ENCODE measurements at regions not wholly inside any gene's neighbourhood (a gene's known extent, or its start where the extent isn't known, plus 50 kb on each side); places are given as distances from the start of the nearest gene placed in this dataset.

- no peak overlapping the region for H3K4me2 ChIP-seq (ENCODE audit: insufficient read depth, low read length)
- DNase-seq (ENCODE audit: insufficient read length, low spot score, missing footprints), result no peak
- H3K4me3 ChIP-seq (ENCODE audit: insufficient read depth, low read length), result no peak overlapping the region
- no peaks in the 10 kb centered on the region for H3K79me2 ChIP-seq (ENCODE audit: insufficient read depth, low read length)
- H3K9me3 ChIP-seq (ENCODE audit: low read depth, low read length), result peaks cover 2% of the 10 kb centered on the region
- no peaks in the 10 kb centered on the region for H4K20me1 ChIP-seq (ENCODE audit: insufficient read depth, low read length)
- no peaks in the 10 kb centered on the region for H3K36me3 ChIP-seq (ENCODE audit: insufficient read depth, low read length)
- TF ChIP-seq CTCF (IDR thresholded peaks at IDR 0.05; ENCODE audit: extremely low read depth, low read depth, low read length), result no peak
- H3K4me1 ChIP-seq (ENCODE audit: insufficient read depth, low read length), result no peaks in the 10 kb centered on the region
- no peak overlapping the region for H3K27ac ChIP-seq (ENCODE audit: low read depth, low read length)
- no peak overlapping the region for H2AFZ ChIP-seq (ENCODE audit: low read length)
- no peaks in the 10 kb centered on the region for H3K27me3 ChIP-seq (ENCODE audit: insufficient read depth, low read length)
Measured at GRCh38 chr2:129466389-129466788, 513.1 kb upstream of the RAB6C start.

GRCh38 chr2:129467012-129467779, 512.3 kb upstream of the RAB6C start:
- no peak overlapping the region for H3K4me2 ChIP-seq (ENCODE audit: insufficient read depth, low read length)
- no peaks in the 10 kb centered on the region for H4K20me1 ChIP-seq (ENCODE audit: insufficient read depth, low read length)
- H3K79me2 ChIP-seq (ENCODE audit: insufficient read depth, low read length), result no peaks in the 10 kb centered on the region
- no peak for TF ChIP-seq CTCF (IDR thresholded peaks at IDR 0.05; ENCODE audit: extremely low read depth, low read depth, low read length)
- no peaks in the 10 kb centered on the region for H3K36me3 ChIP-seq (ENCODE audit: insufficient read depth, low read length)
- H3K27me3 ChIP-seq (ENCODE audit: insufficient read depth, low read length), result no peaks in the 10 kb centered on the region
- no peak overlapping the region for H2AFZ ChIP-seq (ENCODE audit: low read length)
- H3K9me3 ChIP-seq (ENCODE audit: low read depth, low read length), result peaks cover 2% of the 10 kb centered on the region
- no peaks in the 10 kb centered on the region for H3K4me1 ChIP-seq (ENCODE audit: insufficient read depth, low read length)
- H3K27ac ChIP-seq (ENCODE audit: low read depth, low read length), result no peak overlapping the region
- no peak overlapping the region for H3K4me3 ChIP-seq (ENCODE audit: insufficient read depth, low read length)
- DNase-seq (ENCODE audit: insufficient read length, low spot score, missing footprints), result no peak

- Histone ChIP-seq H3K4me2 (ENCODE audit: insufficient read depth, low read length) (no peak overlapping the region), H3K27ac (ENCODE audit: low read depth, low read length) (no peak overlapping the region), H4K20me1 (ENCODE audit: insufficient read depth, low read length) (no peaks in the 10 kb centered on the region), H2AFZ (ENCODE audit: low read length) (no peak overlapping the region), H3K4me1 (ENCODE audit: insufficient read depth, low read length) (no peaks in the 10 kb centered on the region), H3K27me3 (ENCODE audit: insufficient read depth, low read length) (no peaks in the 10 kb centered on the region), H3K36me3 (ENCODE audit: insufficient read depth, low read length) (no peaks in the 10 kb centered on the region), H3K79me2 (ENCODE audit: insufficient read depth, low read length) (no peaks in the 10 kb centered on the region), H3K4me3 (ENCODE audit: insufficient read depth, low read length) (no peak overlapping the region), H3K9me3 (ENCODE audit: low read depth, low read length) (peaks cover 2% of the 10 kb centered on the region)
- TF ChIP-seq CTCF (IDR thresholded peaks at IDR 0.05; ENCODE audit: extremely low read depth, low read depth, low read length), result no peak
- DNase-seq (ENCODE audit: insufficient read length, low spot score, missing footprints), result no peak
Measured at GRCh38 chr2:129467941-129468340, 511.5 kb upstream of the RAB6C start.

GRCh38 chr2:129468879-129469278, 510.6 kb upstream of the RAB6C start:
- Histone ChIP-seq H3K4me2 (ENCODE audit: insufficient read depth, low read length) (no peak overlapping the region), H3K27me3 (ENCODE audit: insufficient read depth, low read length) (no peaks in the 10 kb centered on the region), H2AFZ (ENCODE audit: low read length) (no peak overlapping the region), H3K27ac (ENCODE audit: low read depth, low read length) (no peak overlapping the region), H4K20me1 (ENCODE audit: insufficient read depth, low read length) (no peaks in the 10 kb centered on the region), H3K79me2 (ENCODE audit: insufficient read depth, low read length) (no peaks in the 10 kb centered on the region), H3K4me1 (ENCODE audit: insufficient read depth, low read length) (no peaks in the 10 kb centered on the region), H3K9me3 (ENCODE audit: low read depth, low read length) (peaks cover 2% of the 10 kb centered on the region), H3K4me3 (ENCODE audit: insufficient read depth, low read length) (no peak overlapping the region), H3K36me3 (ENCODE audit: insufficient read depth, low read length) (no peaks in the 10 kb centered on the region)
- DNase-seq (ENCODE audit: insufficient read length, low spot score, missing footprints), result no peak
- TF ChIP-seq CTCF (IDR thresholded peaks at IDR 0.05; ENCODE audit: extremely low read depth, low read depth, low read length), result no peak
